Middle frontal gyrus (tissue), 1 donor: ENCODE measurements at regions not wholly inside any gene's neighbourhood (a gene's known extent, or its start where the extent isn't known, plus 50 kb on each side); places are given as distances from the start of the nearest gene placed in this dataset.
"Not testable (repeated sequence)": the region's sequence is repeated elsewhere in the genome, so short reads cannot be mapped to it uniquely, and the experiment has no call there.

Experiments
- DNase-seq: peaks from one replicate; pipeline ENCODE4 v3.0.0-alpha.2; 2015; ENCODE audit warnings: low spot score; ENCODE audit errors: extremely low spot score

DNA sequence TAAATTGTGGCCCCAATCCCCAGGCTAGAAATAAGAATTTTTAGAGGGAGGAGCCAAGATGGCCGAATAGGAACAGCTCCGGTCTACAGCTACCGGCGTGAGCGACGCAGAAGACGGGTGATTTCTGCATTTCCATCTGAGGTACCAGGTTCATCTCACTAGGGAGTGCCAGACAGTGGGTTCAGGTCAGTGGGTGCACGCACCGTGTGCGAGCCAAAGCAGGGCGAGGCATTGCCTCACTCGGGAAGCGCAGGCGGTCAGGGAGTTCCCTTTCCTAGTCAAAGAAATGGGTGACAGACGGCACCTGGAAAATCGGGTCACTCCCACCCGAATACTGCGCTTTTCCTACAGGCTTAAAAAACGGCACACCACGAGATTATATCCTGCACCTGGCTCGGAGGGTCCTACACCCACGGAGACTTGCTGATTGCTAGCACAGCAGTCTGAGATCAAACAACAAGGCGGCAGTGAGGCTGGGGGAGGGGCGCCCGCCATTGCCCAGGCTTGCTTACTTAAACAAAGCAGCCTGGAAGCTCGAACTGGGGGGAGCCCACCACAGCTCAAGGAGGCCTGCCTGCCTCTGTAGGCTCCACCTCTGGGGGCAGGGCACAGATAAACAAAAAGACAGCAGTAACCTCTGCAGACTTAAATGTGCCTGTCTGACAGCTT, 257.7 kb upstream of the MEIS1 start:
- not testable (repeated sequence) for DNase-seq

DNA sequence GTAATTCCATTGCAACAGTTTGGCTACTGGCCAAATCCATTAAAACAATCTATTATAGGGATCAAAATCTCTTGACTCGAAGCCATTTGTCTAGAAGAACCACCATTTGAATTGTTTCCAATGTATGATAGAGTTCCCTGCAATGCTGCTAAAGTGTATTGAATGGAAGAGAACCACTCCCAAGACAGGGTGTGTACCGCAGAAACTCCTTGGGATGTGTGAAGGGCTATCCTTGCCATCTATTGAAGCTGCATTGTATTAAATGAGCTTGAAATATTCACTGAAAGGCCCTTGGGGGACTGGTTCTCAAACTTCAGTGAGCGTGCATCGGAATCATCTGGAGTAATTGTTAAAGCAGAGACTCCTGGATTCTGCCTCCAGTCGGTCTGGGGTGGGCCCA, 260.4 kb upstream of the MEIS1 start:
- DNase-seq, result no peak

DNA sequence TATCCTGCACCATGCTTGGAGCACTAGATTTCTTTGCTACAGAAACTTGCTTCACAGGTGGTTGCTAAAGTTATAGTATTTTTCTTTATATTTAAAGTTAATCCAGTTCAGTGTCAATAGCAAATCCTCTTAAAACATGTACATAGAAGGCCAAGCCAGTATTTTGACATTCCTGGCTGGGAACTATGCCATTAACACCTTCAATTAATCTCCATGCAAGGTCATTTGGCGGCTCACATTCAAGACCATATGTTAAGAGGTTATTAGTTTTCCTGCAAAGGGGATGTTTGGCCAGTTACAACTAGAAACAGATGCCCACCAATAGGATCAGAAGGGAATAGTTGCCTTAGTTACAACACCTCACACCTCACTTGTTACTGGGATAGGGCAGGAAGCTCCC, 261.3 kb upstream of the MEIS1 start:
- no peak for DNase-seq

- DNase-seq, result no peak
Measured at GRCh38 chr2:66171530-66171929, 263.4 kb upstream of the MEIS1 start.

GRCh38 chr2:66170744-66171330, 264.1 kb upstream of the MEIS1 start:
- DNase-seq, result no peak

GRCh38 chr2:66169076-66169475, 265.8 kb upstream of the MEIS1 start:
- no peak for DNase-seq

- no peak for DNase-seq
Measured at GRCh38 chr2:66164470-66164869, 270.5 kb upstream of the MEIS1 start.

DNA sequence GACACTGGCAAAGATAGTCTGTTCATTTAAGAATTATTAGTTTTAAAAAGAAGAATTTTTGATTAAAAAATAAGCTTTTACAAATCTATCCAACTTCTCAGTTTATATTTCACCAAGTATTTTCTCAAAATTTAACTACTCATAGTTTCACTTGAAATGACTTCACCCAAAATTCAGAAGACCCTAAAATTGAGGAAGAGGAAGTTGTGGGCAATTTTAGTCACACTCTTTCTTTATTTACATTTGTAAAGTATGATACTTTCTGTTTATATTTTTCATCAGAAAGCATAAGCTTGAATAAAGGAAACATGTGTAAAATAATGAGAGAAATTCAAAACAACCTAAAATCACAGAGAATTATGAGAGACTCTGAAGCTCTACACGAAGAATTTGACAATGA, 278.8 kb upstream of the MEIS1 start:
- DNase-seq, result no peak

- no peak for DNase-seq
Measured at GRCh38 chr2:66153941-66154340, 281.0 kb upstream of the MEIS1 start.

DNA sequence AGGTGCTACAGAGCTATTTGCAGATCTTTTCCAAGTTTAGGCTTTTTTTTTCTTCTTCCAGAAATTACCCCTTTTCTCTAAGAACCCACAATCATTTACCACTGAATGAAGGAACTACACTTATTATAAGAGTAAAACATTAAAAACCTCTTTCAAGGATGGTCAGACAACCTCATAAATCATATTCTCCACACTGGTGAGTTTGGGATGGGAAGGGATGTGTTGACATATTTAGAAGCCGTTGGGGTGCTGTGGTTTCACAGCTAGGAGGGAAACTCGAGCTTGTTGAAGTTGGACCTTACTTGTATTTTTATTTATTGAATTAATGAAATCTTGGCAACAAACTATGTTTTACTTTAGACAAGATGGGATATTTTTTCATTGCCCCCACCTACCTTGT, 289.4 kb upstream of the MEIS1 start:
- DNase-seq, result no peak

- not testable (repeated sequence) for DNase-seq
Measured at GRCh38 chr2:66144324-66144723, 290.6 kb upstream of the MEIS1 start.

DNA sequence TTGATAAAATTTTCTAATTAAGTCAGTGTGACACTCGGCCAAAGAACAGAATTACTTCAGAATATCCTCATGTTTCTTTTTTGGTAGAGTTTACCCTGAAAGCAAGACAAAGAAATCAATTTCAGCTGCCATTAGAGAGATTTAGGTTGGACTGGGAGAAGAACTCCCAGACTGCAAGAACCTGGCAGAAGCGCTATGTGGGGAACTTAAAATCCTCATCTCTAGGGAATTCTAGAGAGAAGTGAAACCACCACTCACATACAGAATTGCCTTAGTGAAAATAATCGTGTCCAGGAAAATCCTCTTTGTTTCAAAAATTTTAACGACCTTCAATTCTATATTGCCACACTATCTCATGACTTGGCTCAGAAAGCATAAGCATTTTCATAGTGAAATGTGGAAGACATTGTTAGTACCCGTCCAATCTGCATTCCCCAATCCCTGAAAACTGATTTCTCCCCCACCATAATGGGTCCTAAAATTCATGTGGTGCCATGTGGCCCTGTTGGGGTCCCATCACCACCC, 297.3 kb upstream of the MEIS1 start:
- DNase-seq, result no peak

- DNase-seq, result no peak
Measured at GRCh38 chr2:66134138-66134701, 300.7 kb upstream of the MEIS1 start.

DNA sequence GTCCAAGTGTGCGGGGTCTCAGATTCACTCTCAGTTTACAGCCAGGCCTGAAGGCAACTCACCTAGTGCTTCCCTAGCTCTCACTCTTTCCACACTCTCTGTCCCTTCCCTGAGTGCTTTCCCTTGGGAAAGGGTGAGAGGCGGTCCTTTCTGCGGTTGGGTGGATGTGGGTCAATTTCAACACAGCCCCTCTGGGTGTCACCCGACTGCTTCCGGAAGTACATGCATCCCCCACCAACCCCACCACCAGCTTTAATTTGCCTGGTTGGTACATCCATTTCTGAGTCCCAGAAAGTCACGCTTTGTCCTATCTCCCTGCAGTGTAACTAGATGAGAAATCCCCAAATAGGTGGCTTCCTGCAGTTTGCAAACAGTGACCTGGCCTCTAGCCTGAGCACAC, 307.3 kb upstream of the MEIS1 start:
- no peak for DNase-seq

DNA sequence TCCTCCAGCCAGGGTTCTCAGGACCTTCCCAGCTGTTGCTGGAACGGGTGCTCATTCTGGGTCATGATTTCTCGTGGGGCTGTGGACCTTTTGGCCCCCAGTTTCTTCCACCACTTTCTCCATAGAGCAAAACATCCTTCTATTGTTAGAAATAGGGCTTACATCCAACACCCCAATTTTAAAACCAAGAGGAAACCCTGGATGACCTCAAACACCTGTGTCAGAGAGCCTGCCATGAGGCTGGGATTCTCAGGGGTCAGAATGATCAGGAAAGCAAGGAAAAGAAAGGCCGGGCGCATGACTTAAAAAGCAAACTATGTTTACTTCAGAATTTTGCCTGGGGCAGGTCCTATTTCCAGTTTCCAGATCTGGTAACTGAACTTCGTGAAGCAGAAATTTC, 307.9 kb upstream of the MEIS1 start:
- no peak for DNase-seq

DNA sequence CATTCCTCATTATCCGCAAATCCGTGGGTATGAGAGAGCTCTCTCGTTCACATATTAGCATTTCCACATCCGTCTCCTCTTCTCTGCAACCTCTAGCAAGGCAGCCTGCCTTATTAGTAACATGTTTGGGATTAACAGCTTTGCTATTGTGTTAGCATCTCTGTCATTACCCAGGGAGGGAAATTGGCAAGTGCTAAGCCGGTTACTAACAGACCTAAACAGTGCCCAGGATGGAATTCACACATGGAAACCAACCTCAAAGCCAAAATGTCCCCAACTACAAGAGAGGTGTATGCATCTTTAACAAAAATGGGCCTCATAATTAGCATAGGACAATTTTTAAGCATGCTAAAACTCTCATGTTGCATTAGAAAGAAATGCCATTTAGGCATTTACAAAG, 309.0 kb upstream of the MEIS1 start:
- DNase-seq, result no peak

DNA sequence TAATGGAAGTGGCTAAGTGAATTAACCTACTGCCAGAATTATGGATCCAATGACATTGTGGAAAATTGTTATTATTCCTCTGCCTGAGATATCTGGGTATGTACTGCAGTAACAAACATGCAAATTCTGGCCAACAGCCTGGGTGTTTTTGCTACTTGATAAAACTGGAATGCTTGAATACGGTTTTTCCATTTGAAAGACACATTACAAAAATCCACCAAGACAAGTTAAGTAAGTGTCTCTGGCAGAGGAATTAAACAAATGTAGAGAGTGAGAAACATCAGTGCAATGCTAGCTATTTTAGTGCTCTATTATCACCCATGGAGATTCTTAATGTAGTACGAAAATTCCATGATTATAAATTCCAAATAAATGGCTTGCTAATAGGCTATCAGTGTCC, 312.4 kb upstream of the MEIS1 start:
- no peak for DNase-seq

GRCh38 chr2:66121946-66122345, 313.0 kb upstream of the MEIS1 start:
- no peak for DNase-seq

DNA sequence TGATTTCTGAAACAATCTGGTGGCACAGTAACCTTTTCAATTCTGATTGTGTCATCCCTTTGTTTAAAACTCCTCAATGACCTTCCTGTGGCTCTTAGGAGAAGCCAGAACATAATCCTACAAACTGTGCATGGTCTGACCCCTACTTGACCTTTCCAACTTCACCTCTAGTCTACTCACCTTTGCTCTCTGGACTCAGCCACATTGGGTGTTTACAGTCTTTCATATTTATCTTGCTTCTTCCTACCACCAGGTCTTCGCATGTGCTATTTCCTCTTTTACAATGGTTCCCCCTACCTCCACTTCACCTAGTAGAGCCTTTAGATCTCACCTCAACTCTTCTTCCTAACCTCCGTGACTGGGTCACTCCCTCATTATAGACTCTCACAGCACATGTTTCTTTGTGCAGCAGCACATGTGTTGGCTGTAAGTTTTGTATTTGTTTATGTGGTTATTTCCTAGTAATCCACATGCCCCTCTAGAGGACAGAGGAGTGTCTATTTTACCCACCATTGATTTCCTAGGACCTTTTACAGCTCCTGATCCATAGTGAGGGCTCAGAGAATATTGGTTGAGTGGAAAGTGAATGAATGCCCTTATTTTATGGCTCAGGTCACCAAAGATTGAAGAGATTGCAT, 320.8 kb upstream of the MEIS1 start:
- no peak for DNase-seq

DNA sequence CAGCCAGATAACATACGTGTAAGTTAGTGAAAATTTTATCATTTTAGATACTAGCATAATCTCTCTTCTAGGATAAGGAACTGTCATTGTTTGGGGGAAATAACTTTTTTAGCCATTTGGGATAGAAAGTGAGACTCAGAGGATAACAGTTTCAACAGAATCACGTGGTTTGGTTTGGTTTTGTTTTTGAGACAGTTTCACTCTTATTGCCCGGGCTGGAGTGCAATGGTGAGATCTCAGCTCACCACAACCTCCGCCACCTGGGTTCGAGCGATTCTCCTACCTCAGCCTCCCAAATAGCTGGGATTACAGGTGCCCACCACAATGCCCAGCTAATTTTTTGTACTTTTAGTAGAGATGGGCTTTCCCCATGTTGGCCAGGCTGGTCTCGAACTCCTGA, 323.2 kb upstream of the MEIS1 start:
- DNase-seq, result no peak

GRCh38 chr2:66110608-66111007, 324.3 kb upstream of the MEIS1 start:
- no peak for DNase-seq

- no peak for DNase-seq
Measured at GRCh38 chr2:66110086-66110485, 324.8 kb upstream of the MEIS1 start.
